Esophagus squamous epithelium (tissue), 5 donors: ENCODE measurements at regions not wholly inside any gene's neighbourhood (a gene's known extent, or its start where the extent isn't known, plus 50 kb on each side); places are given as distances from the start of the nearest gene placed in this dataset.

Experiments
- DNase-seq: peaks from one replicate; lab custom pipeline; 2025; lab: John Stamatoyannopoulos, UW
- H3K27ac ChIP-seq, 4 donors: fragments of 200-600 bp; sonication (generic); one replicate each; pipeline ENCODE4 v1.5.1; 2016 to 2019; ENCODE audit warnings: mild to moderate bottlenecking in 1 of 4
- H3K27me3 ChIP-seq, 4 donors: fragments of 200-600 bp; sonication (generic); 1 replicate in 3 of 4; 2 replicates in 1 of 4; pipeline versions ENCODE4 v1.5.1 to v1.6.0; 2017 to 2021; ENCODE audit warnings: antibody characterized with exemption in 1 of 4
- H3K36me3 ChIP-seq, 3 donors: fragments of 200-600 bp; sonication (generic); one replicate each; pipeline ENCODE4 v1.5.1; 2016 to 2019
- H3K4me1 ChIP-seq, 3 donors: fragments of 200-600 bp; sonication (generic); one replicate each; pipeline ENCODE4 v1.5.1; 2017 to 2019
- H3K4me3 ChIP-seq, 4 donors: fragments of 200-600 bp; sonication (generic); 1 replicate in 3 of 4; 2 replicates in 1 of 4; pipeline ENCODE4 v1.5.1; 2016 to 2019; ENCODE audit warnings: mild to moderate bottlenecking in 2 of 4, moderate library complexity in 1 of 4
- H3K9me3 ChIP-seq, 3 donors: fragments of 200-600 bp; sonication (generic); one replicate each; pipeline ENCODE4 v1.5.1; 2016 to 2019
- POLR2A ChIP-seq, 4 donors: fragments of 450-650 bp; IDR thresholded peaks; one replicate each; pipeline ENCODE4 v1.6.1; 2017; ENCODE audit warnings: antibody characterized with exemption in 4 of 4, mild to moderate bottlenecking in 4 of 4, moderate library complexity in 3 of 4
- WGBS, 2 donors: methylation state at CpG; one replicate each; pipeline ENCODE4 v1.1.5; 2018; 5-methylcytosine and 5-hydroxymethylcytosine counted together
- intact Hi-C: fragments of 100-400 bp; cut with DNase I; formaldehyde crosslinking; loops from one replicate; pipeline ENCODE4 v1.15.0; 2022
- TF ChIP-seq, protein P1 (sequence below), 6 experiments: fragments of 450-650 bp in 4 of 6; fragments of 200-600 bp in 2 of 6; sonication (generic) in 2 of 6; IDR thresholded peaks; one replicate each; pipeline ENCODE4 v1.5.1; 2016 to 2019; ENCODE audit warnings: antibody characterized with exemption in 6 of 6, mild to moderate bottlenecking in 4 of 6, moderate library complexity in 4 of 6
- donor health status: DM: yes; HTN: yes; CAD: no.

DNA sequence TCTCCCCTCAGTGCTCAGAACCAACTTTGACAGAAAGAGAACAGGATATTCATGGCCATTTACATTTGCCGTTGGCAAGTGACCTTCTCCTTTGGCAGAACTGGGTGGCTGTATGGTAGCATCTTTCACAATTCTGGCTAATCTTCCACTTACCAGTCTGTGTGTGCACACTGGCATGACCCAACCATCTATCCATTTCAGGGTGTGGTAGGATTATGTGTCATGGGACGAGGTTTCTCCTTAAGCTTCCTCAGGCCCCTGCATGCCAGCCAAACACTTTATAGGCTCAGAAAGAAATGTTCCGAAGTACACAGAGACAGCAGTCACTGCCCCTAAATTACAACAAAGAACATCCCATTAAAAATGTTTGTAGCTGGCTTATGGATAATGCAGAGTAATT, 497.1 kb downstream of the NFIB start:
- intact Hi-C loops: no loop called here
- peaks cover 4 to 31% (median 8%) of the 10 kb centered on the region in 3 donors for H3K4me1 ChIP-seq
- H3K36me3 ChIP-seq: no peaks in the 10 kb centered on the region
- TF ChIP-seq, protein P1, sequence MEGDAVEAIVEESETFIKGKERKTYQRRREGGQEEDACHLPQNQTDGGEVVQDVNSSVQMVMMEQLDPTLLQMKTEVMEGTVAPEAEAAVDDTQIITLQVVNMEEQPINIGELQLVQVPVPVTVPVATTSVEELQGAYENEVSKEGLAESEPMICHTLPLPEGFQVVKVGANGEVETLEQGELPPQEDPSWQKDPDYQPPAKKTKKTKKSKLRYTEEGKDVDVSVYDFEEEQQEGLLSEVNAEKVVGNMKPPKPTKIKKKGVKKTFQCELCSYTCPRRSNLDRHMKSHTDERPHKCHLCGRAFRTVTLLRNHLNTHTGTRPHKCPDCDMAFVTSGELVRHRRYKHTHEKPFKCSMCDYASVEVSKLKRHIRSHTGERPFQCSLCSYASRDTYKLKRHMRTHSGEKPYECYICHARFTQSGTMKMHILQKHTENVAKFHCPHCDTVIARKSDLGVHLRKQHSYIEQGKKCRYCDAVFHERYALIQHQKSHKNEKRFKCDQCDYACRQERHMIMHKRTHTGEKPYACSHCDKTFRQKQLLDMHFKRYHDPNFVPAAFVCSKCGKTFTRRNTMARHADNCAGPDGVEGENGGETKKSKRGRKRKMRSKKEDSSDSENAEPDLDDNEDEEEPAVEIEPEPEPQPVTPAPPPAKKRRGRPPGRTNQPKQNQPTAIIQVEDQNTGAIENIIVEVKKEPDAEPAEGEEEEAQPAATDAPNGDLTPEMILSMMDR (IDR thresholded peaks at IDR 0.05): no peak
- no peak for TF ChIP-seq POLR2A (IDR thresholded peaks at IDR 0.05)
- peaks cover 0 to 5% (median 0%) of the 10 kb centered on the region in 3 donors for H3K9me3 ChIP-seq
- 23 to 38% methylated on average over 3 of the region's 3 CpGs for WGBS, 2 donors
- peak overlapping the region in 2 of 4 donors; percentile 18 to 31 for H3K27ac ChIP-seq
- H3K27me3 ChIP-seq: no peaks in the 10 kb centered on the region
- DNase-seq: no peak
- no peak overlapping the region for H3K4me3 ChIP-seq

DNA sequence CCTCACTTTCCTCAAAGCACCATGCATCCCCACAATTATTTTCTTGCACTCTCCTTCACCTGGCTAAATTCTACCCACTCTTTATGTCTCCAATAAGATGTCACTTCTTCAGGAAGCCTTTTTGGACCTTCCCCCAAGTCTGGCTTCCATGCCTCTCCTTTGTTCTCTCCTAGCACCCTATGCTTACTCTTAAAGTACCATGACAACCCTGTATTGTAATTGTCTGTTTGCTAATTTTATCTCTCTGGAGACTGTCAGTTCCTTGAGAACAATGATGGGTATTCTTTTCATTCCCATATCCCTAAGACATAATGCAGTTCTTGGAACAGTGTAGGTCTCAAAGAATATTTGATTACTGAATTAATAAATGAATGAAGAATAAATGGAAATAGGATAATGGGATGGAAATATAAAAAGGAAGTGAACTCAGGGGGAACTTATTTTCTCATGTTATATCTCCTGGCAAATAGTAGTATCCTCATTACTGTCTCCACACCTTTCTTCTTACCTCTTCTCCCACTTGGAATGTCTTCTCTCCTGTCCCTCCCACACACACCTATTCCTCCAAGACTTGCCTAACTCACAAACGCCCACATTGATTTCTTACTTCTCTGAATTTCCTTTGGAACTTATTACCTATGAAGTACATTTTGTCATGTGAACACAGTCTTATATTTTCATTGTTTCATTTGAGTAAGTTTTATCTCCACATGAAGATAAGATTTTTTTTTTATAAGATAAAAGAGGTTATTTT, 499.1 kb downstream of the NFIB start:
- H3K27ac ChIP-seq: peak overlapping the region in 1 of 4 donors; percentile 5
- DNase-seq: no peak
- TF ChIP-seq, protein P1 (IDR thresholded peaks at IDR 0.05): no peak
- no peak for TF ChIP-seq POLR2A (IDR thresholded peaks at IDR 0.05)
- intact Hi-C loops: no loop called here
- no peaks in the 10 kb centered on the region for H3K27me3 ChIP-seq
- no peaks in the 10 kb centered on the region for H3K36me3 ChIP-seq
- peaks cover 0 to 5% (median 0%) of the 10 kb centered on the region in 3 donors for H3K9me3 ChIP-seq
- WGBS, 2 donors: 56 to 61% methylated on average over 1 of the region's 1 CpG
- no peak overlapping the region for H3K4me3 ChIP-seq
- H3K4me1 ChIP-seq: peaks cover 4 to 31% (median 8%) of the 10 kb centered on the region in 3 donors

DNA sequence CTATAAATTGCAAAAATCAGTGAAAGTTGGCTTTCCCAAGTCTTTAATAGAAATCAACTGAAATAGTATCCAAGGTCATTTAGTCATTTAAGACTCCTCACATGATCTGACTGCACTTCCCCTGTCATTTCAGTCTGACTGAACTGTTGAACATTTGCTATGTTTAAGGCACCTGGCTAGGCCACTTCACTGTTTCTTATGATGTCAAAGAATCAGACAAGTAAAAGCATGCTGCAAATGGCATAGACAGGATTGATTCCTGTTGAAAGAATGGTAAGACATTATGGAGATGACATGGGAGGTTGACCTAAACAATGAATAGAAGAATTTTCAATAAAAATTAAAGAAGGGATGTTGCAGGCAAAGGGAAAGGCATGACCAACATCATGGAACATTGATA, 502.1 kb downstream of the NFIB start:
- no peak overlapping the region for H3K27ac ChIP-seq
- peaks cover 0 to 20% (median 5%) of the 10 kb centered on the region in 3 donors for H3K4me1 ChIP-seq
- no peaks in the 10 kb centered on the region for H3K36me3 ChIP-seq
- intact Hi-C loops: no loop called here
- no peaks in the 10 kb centered on the region for H3K27me3 ChIP-seq
- H3K9me3 ChIP-seq: no peaks in the 10 kb centered on the region
- DNase-seq: no peak
- TF ChIP-seq, protein P1 (IDR thresholded peaks at IDR 0.05): no peak
- no peak for TF ChIP-seq POLR2A (IDR thresholded peaks at IDR 0.05)
- no peak overlapping the region for H3K4me3 ChIP-seq

GRCh38 chr9:13810510-13810909, 503.4 kb downstream of the NFIB start:
- no peaks in the 10 kb centered on the region for H3K9me3 ChIP-seq
- intact Hi-C loops: no loop called here
- no peaks in the 10 kb centered on the region for H3K27me3 ChIP-seq
- H3K27ac ChIP-seq: no peak overlapping the region
- H3K4me1 ChIP-seq: peaks cover 0 to 7% (median 0%) of the 10 kb centered on the region in 3 donors
- no peaks in the 10 kb centered on the region for H3K36me3 ChIP-seq
- H3K4me3 ChIP-seq: no peak overlapping the region
- TF ChIP-seq, protein P1 (IDR thresholded peaks at IDR 0.05): no peak
- no peak for TF ChIP-seq POLR2A (IDR thresholded peaks at IDR 0.05)
- WGBS, 2 donors: 88 to 90% methylated on average over 5 to 6 of the region's 6 CpGs
- no peak for DNase-seq

GRCh38 chr9:13809401-13809800, 504.5 kb downstream of the NFIB start:
- 86% methylated on average over 1 of the region's 1 CpG for WGBS, 2 donors
- Histone ChIP-seq H3K9me3 (no peaks in the 10 kb centered on the region), H3K27ac (no peak overlapping the region), H3K4me1 (no peaks in the 10 kb centered on the region), H3K4me3 (no peak overlapping the region), H3K27me3 (no peaks in the 10 kb centered on the region), H3K36me3 (no peaks in the 10 kb centered on the region)
- no peak for DNase-seq
- TF ChIP-seq, protein P1 (IDR thresholded peaks at IDR 0.05): no peak
- no peak for TF ChIP-seq POLR2A (IDR thresholded peaks at IDR 0.05)
- intact Hi-C loops: no loop called here
